ENCODE measurements at regions not wholly inside any gene's neighbourhood (a gene's known extent, or its start where the extent isn't known, plus 50 kb on each side); places are given as distances from the start of the nearest gene placed in this dataset.

DNA sequence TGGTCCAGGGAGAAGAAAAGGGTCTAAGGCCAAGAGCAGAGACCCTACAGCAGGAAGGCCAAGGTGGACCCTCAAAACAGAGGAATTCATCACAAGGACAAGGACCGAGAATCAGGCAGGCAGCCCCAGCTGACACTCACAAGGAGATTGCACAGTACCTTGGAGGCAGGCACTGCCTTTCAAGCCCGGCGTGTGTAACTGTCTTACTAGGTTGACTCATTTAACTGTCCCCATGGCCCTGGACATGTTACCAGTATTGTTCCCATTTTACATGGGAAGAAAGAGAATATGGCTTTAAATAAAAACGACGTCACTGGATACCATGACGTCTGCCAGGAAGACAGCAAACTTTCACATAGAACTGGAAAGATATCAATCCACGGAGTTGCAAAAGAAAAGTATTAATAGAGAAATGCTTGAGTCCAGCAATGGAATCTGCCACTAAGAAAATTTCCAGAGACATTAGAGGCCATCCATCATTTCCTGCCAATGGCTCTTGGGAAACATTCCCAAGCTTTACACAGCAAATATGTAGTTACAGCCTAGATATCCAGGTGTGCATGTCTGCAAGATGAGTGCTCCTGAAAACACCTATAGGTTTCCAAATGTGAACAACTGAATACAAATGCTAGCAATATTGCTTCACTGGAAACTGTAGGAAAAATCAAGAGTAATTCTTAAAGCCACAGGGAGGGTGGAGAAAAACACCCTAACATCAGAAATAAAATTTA lies 111.5 kb upstream of the RPS6KA2 start:
- H3K9me3 ChIP-seq (ENCODE audit: control insufficient read depth, insufficient read depth, low read length), result 0 out of 2 replicates have a peak, but pooled peaks cover 3% of the 10 kb centered on the region
- H3K4me1 ChIP-seq (ENCODE audit: insufficient read depth, low read length), result peaks cover 26% of the 10 kb centered on the region
- H3K9ac ChIP-seq (ENCODE audit: low read depth, low read length), result no peak overlapping the region
- no peaks in the 10 kb centered on the region for H3K36me3 ChIP-seq (ENCODE audit: insufficient read depth, low read length)

DNA sequence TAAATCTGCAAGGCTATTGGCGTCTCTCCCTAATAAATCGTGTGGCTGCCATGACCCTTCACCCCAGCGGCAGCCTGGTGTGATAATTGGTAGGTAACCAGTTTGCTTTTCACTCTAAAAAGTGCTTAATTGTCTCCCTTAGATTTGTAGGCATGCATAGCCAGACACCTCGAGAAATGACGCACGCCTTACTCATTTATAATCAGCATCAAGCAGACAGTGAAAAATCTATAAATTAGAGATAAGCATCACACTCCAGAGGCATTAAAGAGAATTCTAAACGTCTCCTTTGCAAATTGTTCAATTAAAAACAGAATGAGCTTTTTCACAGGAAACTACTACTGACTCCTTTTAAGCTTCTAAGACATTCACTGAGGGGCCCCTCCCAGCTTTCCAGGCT lies 110.2 kb upstream of the RPS6KA2 start:
- 0 out of 2 replicates have a peak, but pooled peaks cover 3% of the 10 kb centered on the region for H3K9me3 ChIP-seq (ENCODE audit: control insufficient read depth, insufficient read depth, low read length)
- H3K36me3 ChIP-seq (ENCODE audit: insufficient read depth, low read length), result no peaks in the 10 kb centered on the region
- no peak overlapping the region for H3K9ac ChIP-seq (ENCODE audit: low read depth, low read length)
- H3K4me1 ChIP-seq (ENCODE audit: insufficient read depth, low read length), result peaks cover 31% of the 10 kb centered on the region

DNA sequence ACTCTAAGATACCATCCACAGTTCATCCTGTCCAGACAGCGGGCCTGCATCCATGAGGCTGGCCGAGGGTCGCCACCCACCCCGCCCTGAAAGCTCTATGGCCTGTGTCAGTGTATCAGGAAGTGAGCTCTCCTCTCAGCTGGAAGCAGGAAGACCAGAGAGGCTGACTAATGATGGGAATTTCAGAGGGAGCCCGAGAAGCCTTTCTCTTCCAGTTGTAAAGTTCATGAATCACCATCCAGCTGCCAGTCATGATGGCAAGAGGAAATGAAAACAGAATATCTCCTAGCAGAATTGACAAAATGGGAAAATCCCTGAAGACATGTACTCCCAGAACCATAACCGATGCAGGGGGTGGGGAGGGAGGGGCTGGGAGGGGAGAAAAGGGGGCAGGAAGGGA lies 109.6 kb upstream of the RPS6KA2 start:
- Histone ChIP-seq H3K36me3 (ENCODE audit: insufficient read depth, low read length) (no peaks in the 10 kb centered on the region), H3K9ac (ENCODE audit: low read depth, low read length) (no peak overlapping the region), H3K9me3 (ENCODE audit: control insufficient read depth, insufficient read depth, low read length) (0 out of 2 replicates have a peak, but pooled peaks cover 3% of the 10 kb centered on the region), H3K4me1 (ENCODE audit: insufficient read depth, low read length) (peaks cover 31% of the 10 kb centered on the region)

DNA sequence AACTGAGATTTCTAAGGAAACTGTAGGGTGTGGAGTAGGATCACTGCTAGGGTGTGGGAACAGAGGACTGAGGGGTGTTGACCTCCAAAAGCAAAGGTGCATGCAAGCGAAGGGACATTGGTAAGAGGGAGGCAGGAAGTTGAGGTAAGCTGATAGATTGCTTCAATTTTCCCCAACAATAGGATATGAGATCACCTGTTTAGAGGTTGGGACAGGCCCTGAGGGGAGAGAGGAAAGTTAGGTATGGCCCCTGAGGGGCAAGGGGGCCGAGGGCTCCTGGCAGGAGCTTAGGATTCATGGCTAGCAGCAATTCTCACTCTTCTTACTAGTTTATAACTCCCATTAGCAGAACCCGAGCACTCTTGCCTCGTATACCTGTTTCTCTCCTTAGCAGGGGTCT lies 106.8 kb upstream of the RPS6KA2 start:
- H3K4me1 ChIP-seq (ENCODE audit: insufficient read depth, low read length), result peaks cover 34% of the 10 kb centered on the region

DNA sequence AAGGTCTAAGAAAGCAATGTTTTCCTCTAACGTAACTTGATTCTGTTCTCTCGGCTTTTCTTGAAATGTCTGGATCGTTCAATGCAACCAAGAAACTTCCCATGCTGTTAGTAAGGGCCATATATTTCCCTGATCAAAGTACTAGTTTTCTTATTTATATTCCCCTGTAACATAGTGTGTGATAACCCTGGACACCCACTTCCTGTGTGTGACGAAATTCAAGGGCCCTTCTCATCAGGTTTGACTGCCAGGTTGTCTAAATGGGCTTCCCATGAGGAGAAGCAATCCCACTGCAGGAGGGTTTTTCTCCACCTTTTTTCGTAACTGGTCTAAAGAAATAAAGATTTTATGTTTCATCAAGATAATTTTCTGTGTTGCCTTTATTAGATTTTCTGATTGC lies 102.6 kb upstream of the RPS6KA2 start:
- H3K36me3 ChIP-seq (ENCODE audit: insufficient read depth, low read length), result no peaks in the 10 kb centered on the region
- no peaks in the 10 kb centered on the region for H3K9me3 ChIP-seq (ENCODE audit: control insufficient read depth, insufficient read depth, low read length)
- peaks cover 22% of the 10 kb centered on the region for H3K4me1 ChIP-seq (ENCODE audit: insufficient read depth, low read length)
- H3K9ac ChIP-seq (ENCODE audit: low read depth, low read length), result no peak overlapping the region

More for the DNA sequence above, 106.8 kb upstream of the RPS6KA2 start:
- Histone ChIP-seq H3K36me3 (ENCODE audit: insufficient read depth, low read length) (no peaks in the 10 kb centered on the region), H3K9me3 (ENCODE audit: control insufficient read depth, insufficient read depth, low read length) (0 out of 2 replicates have a peak, but pooled peaks cover 3% of the 10 kb centered on the region), H3K9ac (ENCODE audit: low read depth, low read length) (no peak overlapping the region)

DNA sequence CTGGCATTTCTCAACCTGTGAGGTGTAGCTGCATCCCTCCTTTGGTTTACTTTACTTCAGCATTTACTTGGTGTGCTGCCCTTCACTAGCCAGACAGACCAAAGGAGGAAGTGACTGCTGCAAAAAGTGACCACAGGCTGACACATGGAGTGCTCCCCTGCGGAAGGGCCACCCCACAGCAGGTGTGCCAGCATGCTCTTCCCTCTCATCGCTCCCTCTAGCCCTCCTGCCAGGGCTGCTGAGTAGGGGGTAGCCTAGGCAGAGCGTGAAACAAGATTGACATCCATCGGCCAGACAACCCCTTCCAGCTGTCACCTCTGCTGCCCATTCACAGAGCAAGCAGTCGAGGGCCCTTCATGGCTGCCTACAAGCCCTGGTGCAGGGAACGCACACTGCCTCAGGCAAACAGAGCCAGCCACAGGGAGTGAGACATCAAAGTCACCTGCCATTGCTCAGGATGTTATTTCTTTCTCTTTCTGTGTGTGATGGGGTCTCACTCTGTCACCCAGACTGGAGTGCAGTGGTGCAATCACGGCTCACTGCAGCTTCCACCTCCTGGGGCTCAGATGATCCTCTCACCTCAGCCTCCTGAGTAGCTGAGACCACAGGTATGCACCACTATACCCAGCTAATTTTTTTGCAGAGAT lies 102.0 kb upstream of the RPS6KA2 start:
- no peaks in the 10 kb centered on the region for H3K36me3 ChIP-seq (ENCODE audit: insufficient read depth, low read length)
- H3K9ac ChIP-seq (ENCODE audit: low read depth, low read length), result no peak overlapping the region
- H3K4me1 ChIP-seq (ENCODE audit: insufficient read depth, low read length), result peaks cover 16% of the 10 kb centered on the region
- no peaks in the 10 kb centered on the region for H3K9me3 ChIP-seq (ENCODE audit: control insufficient read depth, insufficient read depth, low read length)

DNA sequence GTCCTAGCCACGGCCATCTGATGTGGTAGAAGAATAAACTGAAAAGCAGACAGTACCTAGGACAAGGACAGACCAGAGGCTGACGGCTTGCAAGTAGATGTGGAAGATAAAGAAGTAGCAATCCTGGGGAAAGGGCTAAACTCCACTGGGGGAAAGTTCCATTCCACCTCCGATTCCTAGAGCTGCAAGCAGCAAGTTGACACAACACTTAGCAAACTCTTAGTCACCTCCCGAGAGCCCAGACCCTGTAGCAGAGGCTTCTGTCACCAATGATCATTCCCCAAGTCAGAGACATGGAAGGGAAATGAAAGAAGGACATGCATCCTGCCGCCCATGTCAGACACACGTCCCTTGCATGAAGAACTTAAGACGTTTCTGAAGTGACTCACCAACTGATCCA lies 99.2 kb upstream of the RPS6KA2 start:
- Histone ChIP-seq H3K9me3 (ENCODE audit: control insufficient read depth, insufficient read depth, low read length) (no peaks in the 10 kb centered on the region), H3K4me1 (ENCODE audit: insufficient read depth, low read length) (peaks cover 7% of the 10 kb centered on the region; the same call in 1 of the 2 replicates), H3K9ac (ENCODE audit: low read depth, low read length) (no peak overlapping the region), H3K36me3 (ENCODE audit: insufficient read depth, low read length) (no peaks in the 10 kb centered on the region)

DNA sequence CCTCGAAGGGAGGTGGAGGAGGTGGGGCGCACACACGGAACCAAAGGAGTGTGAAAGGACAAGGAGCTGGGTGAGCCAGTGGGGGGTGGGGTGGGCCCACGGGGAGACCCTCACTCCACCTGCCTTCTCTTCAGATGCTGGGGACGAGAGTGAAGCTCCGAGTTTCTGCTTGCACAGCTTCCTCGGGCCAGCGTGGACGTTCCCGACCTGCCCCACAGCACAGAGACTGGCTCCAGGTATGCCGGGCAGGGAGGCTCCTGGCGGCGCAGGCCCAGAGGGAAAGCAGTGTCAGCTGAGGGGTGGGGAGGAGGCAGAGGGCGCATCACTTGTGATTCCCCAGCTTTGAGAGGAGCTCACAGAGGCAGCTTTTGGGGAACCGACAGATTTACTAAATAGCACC lies 98.5 kb upstream of the RPS6KA2 start:
- H3K9me3 ChIP-seq (ENCODE audit: control insufficient read depth, insufficient read depth, low read length), result no peaks in the 10 kb centered on the region
- no peak overlapping the region for H3K9ac ChIP-seq (ENCODE audit: low read depth, low read length)
- no peaks in the 10 kb centered on the region for H3K36me3 ChIP-seq (ENCODE audit: insufficient read depth, low read length)
- peaks cover 10% of the 10 kb centered on the region; the same call in 1 of the 2 replicates for H3K4me1 ChIP-seq (ENCODE audit: insufficient read depth, low read length)

DNA sequence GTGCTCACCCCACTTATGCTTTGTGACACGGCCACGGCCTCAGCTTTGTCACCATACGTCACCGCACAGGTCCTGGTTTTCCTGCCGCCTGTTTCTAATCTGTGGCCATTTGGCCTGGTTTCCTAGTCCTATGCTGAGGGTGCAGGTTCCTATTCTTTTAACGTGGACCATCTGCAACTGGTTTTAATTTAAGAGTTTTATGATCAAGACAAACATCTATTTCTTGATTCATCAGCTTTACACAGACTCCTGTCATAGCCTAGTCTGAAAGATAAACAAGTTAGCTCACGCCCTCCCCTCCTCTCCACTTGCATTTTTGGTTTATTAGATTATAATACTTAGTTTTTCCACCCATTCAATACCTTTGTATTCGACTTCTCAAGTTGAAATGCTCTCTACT lies 97.5 kb upstream of the RPS6KA2 start:
- no peaks in the 10 kb centered on the region for H3K36me3 ChIP-seq (ENCODE audit: insufficient read depth, low read length)
- H3K9ac ChIP-seq (ENCODE audit: low read depth, low read length), result no peak overlapping the region
- peaks cover 10% of the 10 kb centered on the region; the same call in 1 of the 2 replicates for H3K4me1 ChIP-seq (ENCODE audit: insufficient read depth, low read length)
- H3K9me3 ChIP-seq (ENCODE audit: control insufficient read depth, insufficient read depth, low read length), result no peaks in the 10 kb centered on the region

DNA sequence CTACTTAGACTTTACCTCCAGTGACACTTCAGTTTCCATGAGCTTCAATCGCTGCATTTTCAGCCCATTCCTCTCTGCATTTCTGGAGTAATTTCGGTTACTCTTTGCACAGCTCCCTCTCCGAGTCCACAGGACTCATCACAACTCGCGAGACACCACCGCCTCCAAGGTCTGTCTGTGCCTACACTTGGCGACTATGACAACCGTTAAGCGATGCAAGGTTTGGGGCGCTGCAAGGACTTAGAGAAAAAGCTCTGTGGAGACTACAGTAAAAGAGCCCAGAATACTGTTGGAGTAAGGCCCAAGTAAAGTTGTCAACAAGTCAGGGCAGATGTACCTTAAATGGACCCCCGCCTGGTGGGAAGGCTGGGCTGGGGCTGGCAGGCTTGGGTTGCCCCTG lies 95.7 kb upstream of the RPS6KA2 start:
- no peaks in the 10 kb centered on the region for H3K9me3 ChIP-seq (ENCODE audit: control insufficient read depth, insufficient read depth, low read length)
- H3K9ac ChIP-seq (ENCODE audit: low read depth, low read length), result no peak overlapping the region
- peaks cover 3% of the 10 kb centered on the region; the same call in 1 of the 2 replicates for H3K4me1 ChIP-seq (ENCODE audit: insufficient read depth, low read length)
- no peaks in the 10 kb centered on the region for H3K36me3 ChIP-seq (ENCODE audit: insufficient read depth, low read length)

DNA sequence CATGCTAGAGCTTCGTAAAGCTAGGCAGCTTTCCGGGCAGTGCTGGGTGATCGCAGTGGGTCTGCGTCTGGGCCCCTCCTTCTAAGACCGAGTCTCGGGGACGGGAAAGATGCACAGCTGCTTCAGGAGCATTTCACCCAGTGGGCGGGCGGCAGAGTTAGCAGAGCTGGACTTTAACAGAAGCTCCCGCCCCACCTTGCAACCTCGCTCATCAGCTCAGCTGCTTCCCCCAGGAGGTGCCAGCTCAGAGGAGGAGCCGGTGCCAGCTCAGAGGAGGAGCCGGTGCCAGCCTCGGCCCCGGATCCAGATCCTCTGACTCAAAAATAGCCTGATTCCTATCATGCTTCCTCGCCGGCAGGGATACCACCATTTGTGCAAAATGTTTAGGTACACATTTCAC lies 94.5 kb upstream of the RPS6KA2 start:
- H3K36me3 ChIP-seq (ENCODE audit: insufficient read depth, low read length), result no peaks in the 10 kb centered on the region
- no peaks in the 10 kb centered on the region for H3K9me3 ChIP-seq (ENCODE audit: control insufficient read depth, insufficient read depth, low read length)
- H3K4me1 ChIP-seq (ENCODE audit: insufficient read depth, low read length), result peaks cover 3% of the 10 kb centered on the region; the same call in 1 of the 2 replicates
- no peak overlapping the region for H3K9ac ChIP-seq (ENCODE audit: low read depth, low read length)

DNA sequence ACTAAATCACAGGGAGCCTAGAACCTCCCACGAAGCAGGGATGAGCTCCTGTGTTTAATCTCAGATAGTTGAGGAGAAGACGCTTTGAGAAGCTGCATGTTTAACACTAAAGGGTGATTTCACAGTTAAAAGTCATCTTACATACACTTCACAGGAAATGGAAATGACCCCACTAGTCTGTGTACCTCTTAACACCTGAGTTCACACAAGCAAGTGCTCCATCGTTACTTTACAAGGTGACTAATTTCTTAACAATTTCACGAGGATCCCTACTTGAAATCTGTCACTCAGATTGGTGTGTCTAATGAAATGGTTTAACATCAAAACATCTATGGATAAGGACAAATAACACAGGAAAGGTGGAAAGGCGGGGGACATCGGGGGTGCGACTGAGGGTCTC lies 93.8 kb upstream of the RPS6KA2 start:
- H3K4me1 ChIP-seq (ENCODE audit: insufficient read depth, low read length), result peaks cover 3% of the 10 kb centered on the region; the same call in 1 of the 2 replicates
- H3K9ac ChIP-seq (ENCODE audit: low read depth, low read length), result no peak overlapping the region
- H3K36me3 ChIP-seq (ENCODE audit: insufficient read depth, low read length), result no peaks in the 10 kb centered on the region
- no peaks in the 10 kb centered on the region for H3K9me3 ChIP-seq (ENCODE audit: control insufficient read depth, insufficient read depth, low read length)

DNA sequence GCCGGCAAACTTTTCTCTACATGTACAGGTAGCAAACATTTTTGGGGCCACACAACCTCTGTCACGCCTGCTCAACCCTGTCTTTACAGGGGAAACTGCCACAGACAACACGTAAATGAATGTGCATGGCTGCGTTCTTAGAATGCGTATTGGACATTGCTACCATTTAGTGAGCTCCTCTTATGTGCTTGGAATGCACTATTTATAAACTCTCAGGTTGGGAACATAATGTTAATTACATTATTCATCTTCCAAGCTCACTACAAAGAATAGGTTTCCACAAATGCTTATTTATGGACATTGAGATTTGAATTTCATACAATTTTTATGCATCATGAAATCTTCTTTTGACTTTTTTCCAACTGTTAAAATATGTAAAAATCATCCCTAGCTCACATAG lies 92.0 kb upstream of the RPS6KA2 start:
- Histone ChIP-seq H3K9ac (ENCODE audit: low read depth, low read length) (no peak overlapping the region), H3K9me3 (ENCODE audit: control insufficient read depth, insufficient read depth, low read length) (no peaks in the 10 kb centered on the region), H3K36me3 (ENCODE audit: insufficient read depth, low read length) (no peaks in the 10 kb centered on the region), H3K4me1 (ENCODE audit: insufficient read depth, low read length) (peaks cover 3% of the 10 kb centered on the region; the same call in 1 of the 2 replicates)

DNA sequence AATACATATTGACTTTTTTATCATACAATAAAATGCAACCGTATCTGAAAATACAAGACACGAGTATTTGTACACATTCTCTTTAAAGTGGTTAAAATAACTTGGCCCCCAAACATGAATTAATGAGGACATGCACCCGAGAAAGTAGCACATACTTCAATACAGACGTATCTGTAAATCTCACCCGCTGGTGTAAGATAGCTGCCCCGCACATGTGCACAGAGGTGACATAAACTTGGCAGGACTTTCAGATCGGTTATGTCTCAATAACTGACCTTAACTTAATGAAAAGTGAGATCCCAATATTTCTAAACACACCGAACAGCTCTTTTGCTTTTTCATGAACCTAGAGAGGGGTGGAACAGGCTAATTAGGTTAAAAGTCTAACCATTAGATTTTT lies 91.5 kb upstream of the RPS6KA2 start:
- H3K4me1 ChIP-seq (ENCODE audit: insufficient read depth, low read length), result peaks cover 3% of the 10 kb centered on the region; the same call in 1 of the 2 replicates
- no peaks in the 10 kb centered on the region for H3K36me3 ChIP-seq (ENCODE audit: insufficient read depth, low read length)
- no peak overlapping the region for H3K9ac ChIP-seq (ENCODE audit: low read depth, low read length)
- H3K9me3 ChIP-seq (ENCODE audit: control insufficient read depth, insufficient read depth, low read length), result no peaks in the 10 kb centered on the region
